ENCODE measurements at regions not wholly inside any gene's neighbourhood (a gene's known extent, or its start where the extent isn't known, plus 50 kb on each side); places are given as distances from the start of the nearest gene placed in this dataset.

DNA sequence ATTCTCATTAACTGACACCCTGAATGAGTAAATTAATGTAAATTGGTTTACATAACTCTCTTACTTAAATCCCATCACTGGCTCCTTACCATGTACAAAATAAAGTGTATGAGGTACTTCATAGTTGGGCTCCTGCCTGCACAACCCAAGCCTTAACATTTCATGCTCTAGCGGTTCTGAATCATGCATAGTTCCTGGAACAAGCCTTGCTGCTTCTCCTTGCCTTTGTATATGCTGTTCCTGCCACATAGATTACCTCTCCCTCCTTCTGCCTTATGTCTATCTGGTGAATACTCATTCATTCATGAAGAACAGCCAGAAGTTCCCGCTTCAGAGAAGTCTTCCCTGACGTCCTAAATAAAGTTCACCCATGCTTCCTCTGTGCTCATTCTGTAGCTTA, 594.7 kb downstream of the SMARCA1 start:
- Histone ChIP-seq H3K9me3 (ENCODE audit: control insufficient read depth, insufficient read depth, low read length) (no peaks in the 10 kb centered on the region), H3K27me3 (ENCODE audit: control insufficient read depth, insufficient read depth, low read length) (no peaks in the 10 kb centered on the region), H3K4me1 (ENCODE audit: control insufficient read depth, insufficient read depth, low read length) (no peaks in the 10 kb centered on the region), H3K4me3 (ENCODE audit: low read depth, low read length) (no peak overlapping the region), H3K9ac (ENCODE audit: low read depth, low read length) (no peak overlapping the region), H3K36me3 (ENCODE audit: control insufficient read depth, insufficient read depth, low read length) (no peaks in the 10 kb centered on the region)

DNA sequence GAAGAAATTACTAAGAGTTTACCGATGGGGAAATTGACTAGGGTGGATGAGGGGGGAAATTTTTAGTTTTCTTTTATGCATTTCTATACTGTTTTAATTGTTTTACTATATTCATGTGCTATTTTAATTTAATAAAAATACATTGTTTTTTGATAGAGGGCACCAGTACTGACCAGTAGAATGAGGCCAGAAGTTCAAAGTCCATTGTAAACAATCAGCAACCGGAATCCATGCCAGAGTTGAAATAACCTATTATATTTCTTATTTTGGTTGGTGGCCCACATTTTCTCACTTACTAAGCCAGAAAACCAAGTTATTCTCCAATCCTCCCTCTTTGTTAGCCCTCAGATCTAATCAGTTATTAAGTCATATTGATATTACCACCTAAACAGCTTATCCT, 595.9 kb downstream of the SMARCA1 start:
- Histone ChIP-seq H3K4me3 (ENCODE audit: low read depth, low read length) (no peak overlapping the region), H3K27me3 (ENCODE audit: control insufficient read depth, insufficient read depth, low read length) (no peaks in the 10 kb centered on the region), H3K9ac (ENCODE audit: low read depth, low read length) (no peak overlapping the region), H3K4me1 (ENCODE audit: control insufficient read depth, insufficient read depth, low read length) (no peaks in the 10 kb centered on the region), H3K9me3 (ENCODE audit: control insufficient read depth, insufficient read depth, low read length) (no peaks in the 10 kb centered on the region), H3K36me3 (ENCODE audit: control insufficient read depth, insufficient read depth, low read length) (no peaks in the 10 kb centered on the region)

DNA sequence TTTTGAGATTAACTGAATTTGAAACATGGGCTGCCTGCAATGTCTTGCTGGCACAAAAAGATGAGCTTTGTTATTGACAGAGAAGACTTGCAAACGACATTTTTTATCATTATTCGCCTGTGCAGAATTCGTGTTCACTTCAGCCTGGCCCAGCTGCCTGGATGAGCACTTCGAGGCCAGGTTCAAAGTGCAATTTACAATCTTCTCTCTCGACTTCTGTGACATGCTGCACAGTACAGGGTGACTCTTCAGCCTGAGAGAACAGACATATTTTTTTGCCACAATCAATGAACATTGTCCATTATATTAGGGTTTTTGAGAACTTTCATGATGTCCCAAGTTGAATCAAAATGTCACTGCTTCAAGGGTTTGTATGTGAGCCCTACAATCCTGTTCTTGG, 616.5 kb downstream of the SMARCA1 start:
- Histone ChIP-seq H3K9ac (ENCODE audit: low read depth, low read length) (no peak overlapping the region), H3K9me3 (ENCODE audit: control insufficient read depth, insufficient read depth, low read length) (no peaks in the 10 kb centered on the region), H3K27me3 (ENCODE audit: control insufficient read depth, insufficient read depth, low read length) (no peaks in the 10 kb centered on the region), H3K4me3 (ENCODE audit: low read depth, low read length) (no peak overlapping the region), H3K36me3 (ENCODE audit: control insufficient read depth, insufficient read depth, low read length) (no peaks in the 10 kb centered on the region), H3K4me1 (ENCODE audit: control insufficient read depth, insufficient read depth, low read length) (no peaks in the 10 kb centered on the region)

DNA sequence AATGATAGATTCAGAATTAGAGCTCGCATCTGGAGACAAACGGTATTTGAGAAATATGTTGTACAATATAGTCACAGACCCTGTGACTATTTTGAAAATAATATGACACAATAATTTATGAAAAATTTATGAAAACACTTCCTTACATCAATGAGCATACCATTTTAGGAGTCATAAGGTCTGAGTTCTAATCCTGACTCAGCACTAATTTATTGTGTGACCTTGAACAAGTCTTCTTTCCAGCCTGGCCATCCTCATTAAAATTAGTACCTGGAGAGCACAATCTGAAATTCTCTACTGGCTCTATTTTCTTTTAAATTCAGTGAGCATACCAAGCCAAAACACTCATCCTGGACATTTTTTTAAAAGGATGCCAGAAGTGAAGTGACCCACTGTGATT, 622.3 kb downstream of the SMARCA1 start:
- H3K4me3 ChIP-seq (ENCODE audit: low read depth, low read length) = no peak overlapping the region
- H3K9me3 ChIP-seq (ENCODE audit: control insufficient read depth, insufficient read depth, low read length) = no peaks in the 10 kb centered on the region
- no peaks in the 10 kb centered on the region for H3K27me3 ChIP-seq (ENCODE audit: control insufficient read depth, insufficient read depth, low read length)
- no peaks in the 10 kb centered on the region for H3K36me3 ChIP-seq (ENCODE audit: control insufficient read depth, insufficient read depth, low read length)
- H3K9ac ChIP-seq (ENCODE audit: low read depth, low read length) = no peak overlapping the region
- no peaks in the 10 kb centered on the region for H3K4me1 ChIP-seq (ENCODE audit: control insufficient read depth, insufficient read depth, low read length)

DNA sequence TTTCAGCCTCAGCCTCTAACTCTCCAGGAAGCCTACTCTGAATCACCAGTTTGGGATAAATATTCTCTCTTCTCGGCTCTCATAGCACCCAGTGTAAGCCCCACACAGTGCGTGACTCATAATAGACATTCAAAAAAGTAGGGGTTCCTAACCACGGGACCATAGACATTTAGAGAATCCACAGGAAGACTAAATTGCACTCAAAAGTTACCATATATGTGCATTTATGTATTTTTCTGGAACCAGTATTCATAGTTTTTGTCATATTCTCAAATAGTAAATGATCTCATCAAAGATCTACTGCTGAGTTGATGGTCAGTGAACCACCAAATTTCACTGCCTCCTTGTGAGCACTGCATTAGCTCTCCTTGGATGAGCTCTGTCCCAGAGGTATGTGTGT, 625.7 kb downstream of the SMARCA1 start:
- Histone ChIP-seq H3K27me3 (ENCODE audit: control insufficient read depth, insufficient read depth, low read length) (no peaks in the 10 kb centered on the region), H3K9ac (ENCODE audit: low read depth, low read length) (no peak overlapping the region), H3K36me3 (ENCODE audit: control insufficient read depth, insufficient read depth, low read length) (no peaks in the 10 kb centered on the region), H3K9me3 (ENCODE audit: control insufficient read depth, insufficient read depth, low read length) (no peaks in the 10 kb centered on the region), H3K4me1 (ENCODE audit: control insufficient read depth, insufficient read depth, low read length) (no peaks in the 10 kb centered on the region), H3K4me3 (ENCODE audit: low read depth, low read length) (no peak overlapping the region)

DNA sequence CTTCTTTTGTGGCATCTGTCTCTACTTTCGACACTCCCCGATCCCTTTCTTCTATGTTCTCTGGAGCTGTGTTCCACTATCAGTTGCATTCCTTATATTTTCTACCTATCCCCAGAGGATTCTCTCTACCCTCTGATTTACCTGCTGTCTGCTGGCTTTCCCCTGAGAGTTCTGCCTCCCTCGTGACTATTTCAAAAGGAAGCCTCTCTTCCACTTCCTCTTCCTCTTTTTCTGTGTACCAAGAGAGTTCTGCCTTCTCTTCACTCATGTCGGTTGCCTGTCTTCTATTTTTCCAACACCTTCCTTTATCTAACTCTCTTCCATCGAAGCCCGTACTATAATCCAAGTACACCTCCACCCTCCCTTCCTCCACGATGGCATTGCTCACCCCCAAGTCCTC, 631.7 kb downstream of the SMARCA1 start:
- H3K9me3 ChIP-seq (ENCODE audit: control insufficient read depth, insufficient read depth, low read length) = no peaks in the 10 kb centered on the region
- no peaks in the 10 kb centered on the region for H3K36me3 ChIP-seq (ENCODE audit: control insufficient read depth, insufficient read depth, low read length)
- H3K4me3 ChIP-seq (ENCODE audit: low read depth, low read length) = no peak overlapping the region
- no peaks in the 10 kb centered on the region for H3K27me3 ChIP-seq (ENCODE audit: control insufficient read depth, insufficient read depth, low read length)
- H3K4me1 ChIP-seq (ENCODE audit: control insufficient read depth, insufficient read depth, low read length) = no peaks in the 10 kb centered on the region
- H3K9ac ChIP-seq (ENCODE audit: low read depth, low read length) = no peak overlapping the region

DNA sequence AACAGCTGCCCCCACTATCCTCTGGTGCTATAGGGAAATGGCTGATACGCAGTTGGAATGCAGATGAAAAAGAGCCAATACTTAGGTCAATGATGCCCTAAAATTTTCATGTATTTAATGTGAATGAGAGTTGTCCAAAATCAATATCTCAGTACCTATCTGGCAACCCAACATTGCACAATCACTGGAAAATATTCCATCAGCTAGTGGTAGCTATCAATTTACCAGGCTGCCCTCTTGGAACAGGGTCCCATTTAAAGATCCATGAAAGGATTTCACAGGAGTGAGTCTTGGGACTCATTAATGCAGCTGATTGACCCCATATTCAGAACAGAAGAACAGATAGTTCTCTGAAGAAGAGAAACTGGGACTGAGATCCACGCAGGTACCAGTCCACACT, 638.9 kb downstream of the SMARCA1 start:
- no peak overlapping the region for H3K9ac ChIP-seq (ENCODE audit: low read depth, low read length)
- H3K4me1 ChIP-seq (ENCODE audit: control insufficient read depth, insufficient read depth, low read length) = no peaks in the 10 kb centered on the region
- no peaks in the 10 kb centered on the region for H3K9me3 ChIP-seq (ENCODE audit: control insufficient read depth, insufficient read depth, low read length)
- H3K4me3 ChIP-seq (ENCODE audit: low read depth, low read length) = no peak overlapping the region
- no peaks in the 10 kb centered on the region for H3K27me3 ChIP-seq (ENCODE audit: control insufficient read depth, insufficient read depth, low read length)
- H3K36me3 ChIP-seq (ENCODE audit: control insufficient read depth, insufficient read depth, low read length) = no peaks in the 10 kb centered on the region

DNA sequence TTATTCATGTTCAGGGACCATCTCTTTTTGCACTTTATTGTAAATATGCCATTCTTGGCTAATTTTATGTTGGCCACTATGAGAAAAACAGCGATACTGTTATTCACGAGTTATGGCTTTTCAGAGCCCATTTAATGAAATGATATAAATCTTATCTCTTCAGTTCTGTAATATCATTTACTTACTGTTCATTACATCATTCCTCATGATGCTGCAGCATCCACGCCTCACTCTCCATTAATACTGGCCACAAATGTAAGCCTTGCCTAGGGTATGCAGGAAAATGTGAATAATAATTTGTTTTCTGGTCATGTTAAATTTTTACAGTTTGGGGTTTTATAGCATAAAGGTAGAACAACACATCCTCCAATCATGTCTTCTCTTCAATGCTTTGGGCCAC, 639.6 kb downstream of the SMARCA1 start:
- H3K9me3 ChIP-seq (ENCODE audit: control insufficient read depth, insufficient read depth, low read length) = no peaks in the 10 kb centered on the region
- H3K4me1 ChIP-seq (ENCODE audit: control insufficient read depth, insufficient read depth, low read length) = no peaks in the 10 kb centered on the region
- H3K36me3 ChIP-seq (ENCODE audit: control insufficient read depth, insufficient read depth, low read length) = no peaks in the 10 kb centered on the region
- no peak overlapping the region for H3K9ac ChIP-seq (ENCODE audit: low read depth, low read length)
- H3K27me3 ChIP-seq (ENCODE audit: control insufficient read depth, insufficient read depth, low read length) = no peaks in the 10 kb centered on the region
- H3K4me3 ChIP-seq (ENCODE audit: low read depth, low read length) = no peak overlapping the region

DNA sequence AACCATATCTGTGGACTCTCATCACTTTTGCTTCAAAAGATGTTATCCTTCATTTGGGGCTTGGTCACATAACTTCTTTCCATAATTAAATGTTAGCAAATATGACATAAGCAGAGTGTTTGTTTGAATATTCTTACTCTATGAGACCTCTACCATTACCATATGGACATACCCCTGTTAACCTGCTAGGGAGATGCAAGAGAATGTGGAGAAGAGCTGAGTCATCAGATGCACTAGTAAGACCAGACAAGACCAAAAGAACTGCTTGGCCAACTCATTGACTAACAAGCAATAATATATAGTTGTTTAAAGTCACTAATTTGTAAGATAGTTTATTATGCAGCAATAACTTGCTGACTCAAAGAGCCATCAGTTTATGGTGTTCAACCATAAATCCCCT, 652.9 kb downstream of the SMARCA1 start:
- Histone ChIP-seq H3K4me1 (ENCODE audit: control insufficient read depth, insufficient read depth, low read length) (no peaks in the 10 kb centered on the region), H3K9ac (ENCODE audit: low read depth, low read length) (no peak overlapping the region), H3K9me3 (ENCODE audit: control insufficient read depth, insufficient read depth, low read length) (no peaks in the 10 kb centered on the region), H3K27me3 (ENCODE audit: control insufficient read depth, insufficient read depth, low read length) (no peaks in the 10 kb centered on the region), H3K4me3 (ENCODE audit: low read depth, low read length) (no peak overlapping the region), H3K36me3 (ENCODE audit: control insufficient read depth, insufficient read depth, low read length) (no peaks in the 10 kb centered on the region)

DNA sequence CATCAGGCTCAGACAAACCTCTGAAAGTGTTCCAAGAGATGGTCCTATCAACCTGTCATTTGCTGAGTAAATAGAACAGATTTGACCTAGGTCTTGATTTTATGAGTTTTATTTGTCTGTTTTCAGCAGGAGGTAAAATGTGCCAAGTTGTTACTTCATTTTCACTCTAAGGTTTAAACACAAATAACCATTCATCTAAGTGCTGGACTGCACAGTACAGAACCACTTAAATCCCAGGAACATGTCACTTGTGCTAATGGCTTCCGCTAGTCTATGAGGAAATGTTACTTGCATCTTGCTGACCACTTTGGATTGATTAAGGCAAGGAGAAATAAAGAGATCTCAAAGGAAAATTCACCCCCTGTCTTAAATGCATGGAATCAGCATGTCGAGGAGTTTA, 660.7 kb downstream of the SMARCA1 start:
- no peak overlapping the region for H3K4me3 ChIP-seq (ENCODE audit: low read depth, low read length)
- no peaks in the 10 kb centered on the region for H3K36me3 ChIP-seq (ENCODE audit: control insufficient read depth, insufficient read depth, low read length)
- peaks cover 8% of the 10 kb centered on the region for H3K4me1 ChIP-seq (ENCODE audit: control insufficient read depth, insufficient read depth, low read length)
- H3K27me3 ChIP-seq (ENCODE audit: control insufficient read depth, insufficient read depth, low read length) = no peaks in the 10 kb centered on the region
- no peak overlapping the region for H3K9ac ChIP-seq (ENCODE audit: low read depth, low read length)
- no peaks in the 10 kb centered on the region for H3K9me3 ChIP-seq (ENCODE audit: control insufficient read depth, insufficient read depth, low read length)

DNA sequence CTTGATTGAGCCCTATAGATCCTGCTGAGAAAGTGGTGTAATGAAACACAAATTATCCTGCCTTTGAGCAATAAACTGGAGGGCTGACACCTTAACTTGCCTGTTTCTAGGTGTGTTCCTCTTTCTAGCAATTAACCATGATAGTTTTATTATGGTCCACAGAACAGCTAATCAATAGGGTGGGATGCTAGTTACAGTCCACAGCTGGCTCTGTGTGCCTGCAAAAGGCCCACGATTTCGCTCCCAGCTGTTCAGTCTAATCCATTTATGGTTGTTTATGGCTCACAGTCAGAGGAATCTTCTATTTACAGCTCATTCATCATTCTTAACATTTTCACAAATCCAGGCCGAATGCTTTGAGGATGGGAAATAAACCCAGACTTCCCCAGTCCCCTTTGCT, 674.9 kb downstream of the SMARCA1 start:
- no peak overlapping the region for H3K4me3 ChIP-seq (ENCODE audit: low read depth, low read length)
- H3K9me3 ChIP-seq (ENCODE audit: control insufficient read depth, insufficient read depth, low read length) = no peaks in the 10 kb centered on the region
- no peaks in the 10 kb centered on the region for H3K27me3 ChIP-seq (ENCODE audit: control insufficient read depth, insufficient read depth, low read length)
- H3K4me1 ChIP-seq (ENCODE audit: control insufficient read depth, insufficient read depth, low read length) = no peaks in the 10 kb centered on the region
- no peak overlapping the region for H3K9ac ChIP-seq (ENCODE audit: low read depth, low read length)
- H3K36me3 ChIP-seq (ENCODE audit: control insufficient read depth, insufficient read depth, low read length) = no peaks in the 10 kb centered on the region

DNA sequence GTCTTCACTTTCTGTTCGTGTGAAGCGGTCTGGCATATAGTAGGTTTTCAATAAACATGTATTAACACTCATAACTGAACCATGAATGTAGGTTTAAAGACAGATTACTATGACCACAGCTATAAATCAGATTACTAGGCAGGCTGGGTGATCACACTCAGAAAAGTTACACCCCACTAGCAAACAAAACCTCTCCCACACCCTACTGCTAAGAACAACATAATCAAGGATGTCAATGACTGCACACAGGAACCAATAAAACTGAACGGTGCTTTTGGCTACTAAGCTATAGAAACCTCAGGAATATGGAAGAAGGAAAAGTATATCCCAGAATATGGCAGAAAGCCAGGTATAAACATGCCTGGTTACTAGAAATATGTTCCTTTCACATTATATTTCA, 676.9 kb downstream of the SMARCA1 start:
- H3K36me3 ChIP-seq (ENCODE audit: control insufficient read depth, insufficient read depth, low read length) = no peaks in the 10 kb centered on the region
- H3K9ac ChIP-seq (ENCODE audit: low read depth, low read length) = no peak overlapping the region
- H3K27me3 ChIP-seq (ENCODE audit: control insufficient read depth, insufficient read depth, low read length) = no peaks in the 10 kb centered on the region
- H3K9me3 ChIP-seq (ENCODE audit: control insufficient read depth, insufficient read depth, low read length) = no peaks in the 10 kb centered on the region
- no peaks in the 10 kb centered on the region for H3K4me1 ChIP-seq (ENCODE audit: control insufficient read depth, insufficient read depth, low read length)
- H3K4me3 ChIP-seq (ENCODE audit: low read depth, low read length) = no peak overlapping the region

DNA sequence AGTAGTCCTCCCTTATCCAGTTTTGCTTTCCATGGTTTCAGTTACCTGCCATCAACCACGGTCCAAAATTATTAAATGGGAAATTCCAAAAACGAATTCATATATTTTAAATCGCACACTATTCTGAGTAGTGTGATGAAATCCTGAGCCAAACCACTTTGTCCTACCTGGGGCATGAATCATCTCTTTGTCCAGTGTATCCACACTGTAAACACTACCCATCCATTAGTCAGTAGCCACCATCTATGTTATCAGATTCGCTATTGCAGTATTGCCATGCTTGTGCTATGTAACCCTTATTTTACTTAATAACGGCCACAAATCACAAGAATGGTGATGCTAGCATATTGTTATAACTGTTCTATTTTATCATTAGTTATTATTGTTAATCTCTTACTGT, 704.6 kb downstream of the SMARCA1 start:
- peaks cover 7% of the 10 kb centered on the region for H3K4me1 ChIP-seq (ENCODE audit: control insufficient read depth, insufficient read depth, low read length)
- no peaks in the 10 kb centered on the region for H3K36me3 ChIP-seq (ENCODE audit: control insufficient read depth, insufficient read depth, low read length)
- no peaks in the 10 kb centered on the region for H3K9me3 ChIP-seq (ENCODE audit: control insufficient read depth, insufficient read depth, low read length)
- H3K27me3 ChIP-seq (ENCODE audit: control insufficient read depth, insufficient read depth, low read length) = no peaks in the 10 kb centered on the region
- no peak overlapping the region for H3K4me3 ChIP-seq (ENCODE audit: low read depth, low read length)
- H3K9ac ChIP-seq (ENCODE audit: low read depth, low read length) = no peak overlapping the region

Measured in iPS-15b (cell line).